H9 (cell line): ENCODE measurements at regions not wholly inside any gene's neighbourhood (a gene's known extent, or its start where the extent isn't known, plus 50 kb on each side); places are given as distances from the start of the nearest gene placed in this dataset.
A peak's percentile ranks its signal among the peaks of the same experiment; 100 is the strongest.

Source experiments
- DNase-seq: peaks from one replicate; pipeline ENCODE4 v3.0.0-alpha.2; 2017
- H2AFZ ChIP-seq: one replicate; pipeline ENCODE4 v1.6.1; 2013; ENCODE audit warnings: mild to moderate bottlenecking, low read length, control low read depth, moderate library complexity
- H2AK5ac ChIP-seq: 2 replicates; pipeline ENCODE4 v1.6.1; 2013; ENCODE audit warnings: low read length, control low read depth, mixed read lengths; ENCODE audit not compliant: insufficient read length
- H2BK120ac ChIP-seq: one replicate; pipeline ENCODE4 v1.6.1; 2013; ENCODE audit warnings: low read depth, mild to moderate bottlenecking, low read length, control low read depth, inconsistent platforms; ENCODE audit not compliant: poor library complexity, severe bottlenecking
- H2BK12ac ChIP-seq: 2 replicates; pipeline ENCODE4 v1.6.1; 2013; ENCODE audit warnings: low read length, control low read depth, mixed read lengths, low read depth; ENCODE audit not compliant: insufficient read length
- H2BK15ac ChIP-seq: 2 replicates; pipeline ENCODE4 v1.6.1; 2013; ENCODE audit warnings: low read depth, low read length, control low read depth
- H2BK20ac ChIP-seq: one replicate; pipeline ENCODE4 v1.6.1; 2013; ENCODE audit warnings: low read depth, mild to moderate bottlenecking, low read length, control low read depth, inconsistent platforms; ENCODE audit not compliant: poor library complexity, severe bottlenecking
- H2BK5ac ChIP-seq: 2 replicates; pipeline ENCODE4 v1.6.1; 2013; ENCODE audit warnings: low read length, control low read depth, mixed read lengths; ENCODE audit not compliant: insufficient read length
- H3K14ac ChIP-seq: 2 replicates; pipeline ENCODE4 v1.6.1; 2013; ENCODE audit warnings: low read length, control low read depth; ENCODE audit not compliant: insufficient read depth
- H3K18ac ChIP-seq: 2 replicates; pipeline ENCODE4 v1.6.1; 2013; ENCODE audit warnings: low read depth, mild to moderate bottlenecking, mixed read lengths, low read length, control low read depth; ENCODE audit not compliant: insufficient read length
- H3K23ac ChIP-seq: 2 replicates; pipeline ENCODE4 v1.6.1; 2013; ENCODE audit warnings: low read length, control low read depth, mixed read lengths, low read depth; ENCODE audit not compliant: insufficient read length
- H3K23me2 ChIP-seq: 2 replicates; pipeline ENCODE4 v1.6.1; 2013; ENCODE audit warnings: low read depth, mild to moderate bottlenecking, mixed read lengths, low read length, control low read depth; ENCODE audit not compliant: insufficient read length, poor library complexity, severe bottlenecking
- H3K27ac ChIP-seq: 2 replicates; pipeline ENCODE4 v1.5.1; 2013; ENCODE audit warnings: low read length, control low read depth, mixed read lengths, low read depth; ENCODE audit not compliant: insufficient read length
- H3K27me3 ChIP-seq: 2 replicates; pipeline ENCODE4 v1.6.1; 2013; ENCODE audit warnings: low read length, control low read depth, inconsistent platforms; ENCODE audit not compliant: insufficient read depth
- H3K4ac ChIP-seq: 2 replicates; pipeline ENCODE4 v1.6.1; 2013; ENCODE audit warnings: low read depth, mild to moderate bottlenecking, control low read depth, inconsistent platforms, low read length, moderate library complexity
- H3K4me1 ChIP-seq: 2 replicates; pipeline ENCODE4 v1.6.1; 2013; ENCODE audit warnings: low read length, control low read depth, inconsistent platforms; ENCODE audit not compliant: insufficient read depth
- H3K4me2 ChIP-seq: 2 replicates; pipeline ENCODE4 v1.6.1; 2013; ENCODE audit warnings: low read length, control low read depth, mixed read lengths; ENCODE audit not compliant: insufficient read length, insufficient read depth
- H3K56ac ChIP-seq: 2 replicates; pipeline ENCODE4 v1.6.1; 2013; ENCODE audit warnings: low read depth, mild to moderate bottlenecking, mixed read lengths, low read length, control low read depth; ENCODE audit not compliant: insufficient read length
- H3K79me1 ChIP-seq: 2 replicates; pipeline ENCODE4 v1.6.1; 2013; ENCODE audit warnings: low read depth, mild to moderate bottlenecking, moderate library complexity, low read length, control low read depth, inconsistent platforms; ENCODE audit not compliant: insufficient read depth, poor library complexity, severe bottlenecking
- H3K79me2 ChIP-seq: 2 replicates; pipeline ENCODE4 v1.6.1; 2013; ENCODE audit warnings: low read length, control low read depth, inconsistent platforms; ENCODE audit not compliant: insufficient read depth
- H3K9ac ChIP-seq: 2 replicates; pipeline ENCODE4 v1.6.1; 2013; ENCODE audit warnings: low read length, control low read depth, mixed read lengths; ENCODE audit not compliant: insufficient read length; ENCODE audit errors: extremely low read depth
- H3K9me3 ChIP-seq: one replicate; pipeline ENCODE4 v1.6.1; 2013; ENCODE audit warnings: low read depth, low read length, inconsistent platforms; ENCODE audit not compliant: control insufficient read depth
- H3T11ph ChIP-seq: one replicate; pipeline ENCODE4 v1.6.1; 2013; ENCODE audit warnings: mild to moderate bottlenecking, low read length, control low read depth, inconsistent platforms
- H4K20me1 ChIP-seq: one replicate; pipeline ENCODE4 v1.6.1; 2013; ENCODE audit not compliant: control insufficient read depth, insufficient read length, insufficient read depth
- H4K5ac ChIP-seq: 2 replicates; pipeline ENCODE4 v1.6.1; 2013; ENCODE audit warnings: low read depth, mild to moderate bottlenecking, mixed read lengths, low read length, control low read depth; ENCODE audit not compliant: insufficient read length
- H4K8ac ChIP-seq: replicated peaks from 2 replicates; pipeline ENCODE4 v1.6.1; 2013; ENCODE audit warnings: low read length, control low read depth, mixed read lengths, low read depth; ENCODE audit not compliant: insufficient read length
- H4K91ac ChIP-seq: 2 replicates; pipeline ENCODE4 v1.6.1; 2013; ENCODE audit warnings: low read depth, mild to moderate bottlenecking, moderate library complexity, mixed read lengths, low read length, control low read depth; ENCODE audit not compliant: insufficient read length
- H3K27ac Mint-ChIP-seq, 3 experiments: 2 replicates in 2 of 3; 3 replicates in 1 of 3; pipeline ENCODE4 v1.8.0; 2020 to 2021; ENCODE audit warnings: mixed read lengths in 3 of 3, mild to moderate bottlenecking in 1 of 3, moderate library complexity in 1 of 3
- H3K27me3 Mint-ChIP-seq: 2 replicates; pipeline ENCODE4 v1.8.0; 2021; ENCODE audit warnings: low read depth, mild to moderate bottlenecking, moderate library complexity, mixed read lengths
- H3K36me3 Mint-ChIP-seq, 3 experiments: 2 replicates in 2 of 3; 3 replicates in 1 of 3; pipeline ENCODE4 v1.8.0; 2020 to 2021; ENCODE audit warnings: low read depth in 3 of 3, mixed read lengths in 3 of 3; ENCODE audit not compliant: insufficient read depth in 1 of 3
- H3K4me1 Mint-ChIP-seq, 2 experiments: 2 replicates each; pipeline ENCODE4 v1.8.0; 2020; ENCODE audit warnings: mixed read lengths in 2 of 2
- H3K4me3 Mint-ChIP-seq, 2 experiments: 2 replicates in 1 of 2; 3 replicates in 1 of 2; pipeline ENCODE4 v1.8.0; 2020 to 2021; ENCODE audit warnings: mild to moderate bottlenecking in 2 of 2, mixed read lengths in 2 of 2, moderate library complexity in 1 of 2
- H3K9me3 Mint-ChIP-seq, 2 experiments: 2 replicates in 1 of 2; 3 replicates in 1 of 2; pipeline ENCODE4 v1.8.0; 2020; ENCODE audit warnings: mild to moderate bottlenecking in 2 of 2, mixed read lengths in 2 of 2, moderate library complexity in 1 of 2
- WGBS: extraction: QIAGEN DNeasy Blood & Tissue Kit; methylation state at CpG from one replicate; pipeline ENCODE4 v1.1.7; 2013; ENCODE audit warnings: missing lambda C conversion rate, low lambda C conversion rate, mixed read lengths; ENCODE audit not compliant: insufficient read length; ENCODE audit errors: extremely low coverage; 5-methylcytosine and 5-hydroxymethylcytosine counted together
- TF ChIP-seq, protein P1 (sequence below): fragments of 200-600 bp; sonication (generic); conservative IDR thresholded peaks from 3 replicates; pipeline ENCODE4 v1.8.0; 2021; ENCODE audit warnings: antibody characterized with exemption, mild to moderate bottlenecking

DNA sequence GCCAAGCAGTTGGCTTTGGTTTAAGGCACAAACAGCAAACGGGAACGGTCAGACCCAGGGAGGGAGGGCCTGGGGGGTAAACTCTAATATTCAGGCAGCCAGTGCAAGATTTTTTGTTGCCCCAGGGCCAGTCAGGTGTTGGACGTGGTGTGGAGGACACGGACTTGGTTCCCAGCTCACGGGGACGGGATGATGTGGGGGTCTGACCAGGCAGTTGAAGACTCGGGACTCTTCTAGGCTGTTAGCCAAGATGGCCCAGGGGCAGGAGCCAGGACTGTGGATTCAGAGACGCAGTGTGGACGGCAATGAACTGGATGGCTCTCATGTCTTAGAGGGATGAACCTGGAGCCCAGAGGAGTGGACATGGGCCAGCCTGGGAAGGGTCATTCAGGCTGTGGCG lies 169.2 kb downstream of the C9orf50 start:
- Histone ChIP-seq H3K4ac (no peak overlapping the region), H3T11ph (no peak overlapping the region), H3K79me2 (no peaks in the 10 kb centered on the region), H3K9me3 (no peaks in the 10 kb centered on the region), H3K23me2 (no peaks in the 10 kb centered on the region), H3K27ac (no peak overlapping the region), H4K5ac (no peak overlapping the region), H2AFZ (no peak overlapping the region), H2BK20ac (no peak overlapping the region), H2BK12ac (no peak overlapping the region), H2BK15ac (no peak overlapping the region), H3K14ac (peak overlapping the region; percentile 53; the same call in 1 of the 2 replicates), H3K79me1 (no peaks in the 10 kb centered on the region), H4K20me1 (no peaks in the 10 kb centered on the region), H3K4me1 (no peaks in the 10 kb centered on the region), H2BK5ac (no peak overlapping the region), H3K27me3 (no peaks in the 10 kb centered on the region), H2AK5ac (no peak overlapping the region), H3K23ac (no peak overlapping the region), H3K56ac (no peak overlapping the region), H3K4me2 (no peak overlapping the region), H4K91ac (no peak overlapping the region), H3K18ac (no peak overlapping the region), H3K9ac (no peak overlapping the region), H2BK120ac (no peak overlapping the region), H4K8ac (no peak overlapping the region)
- no CpG with 5 or more reads among the region's 10 CpGs for WGBS
- TF ChIP-seq, protein P1, sequence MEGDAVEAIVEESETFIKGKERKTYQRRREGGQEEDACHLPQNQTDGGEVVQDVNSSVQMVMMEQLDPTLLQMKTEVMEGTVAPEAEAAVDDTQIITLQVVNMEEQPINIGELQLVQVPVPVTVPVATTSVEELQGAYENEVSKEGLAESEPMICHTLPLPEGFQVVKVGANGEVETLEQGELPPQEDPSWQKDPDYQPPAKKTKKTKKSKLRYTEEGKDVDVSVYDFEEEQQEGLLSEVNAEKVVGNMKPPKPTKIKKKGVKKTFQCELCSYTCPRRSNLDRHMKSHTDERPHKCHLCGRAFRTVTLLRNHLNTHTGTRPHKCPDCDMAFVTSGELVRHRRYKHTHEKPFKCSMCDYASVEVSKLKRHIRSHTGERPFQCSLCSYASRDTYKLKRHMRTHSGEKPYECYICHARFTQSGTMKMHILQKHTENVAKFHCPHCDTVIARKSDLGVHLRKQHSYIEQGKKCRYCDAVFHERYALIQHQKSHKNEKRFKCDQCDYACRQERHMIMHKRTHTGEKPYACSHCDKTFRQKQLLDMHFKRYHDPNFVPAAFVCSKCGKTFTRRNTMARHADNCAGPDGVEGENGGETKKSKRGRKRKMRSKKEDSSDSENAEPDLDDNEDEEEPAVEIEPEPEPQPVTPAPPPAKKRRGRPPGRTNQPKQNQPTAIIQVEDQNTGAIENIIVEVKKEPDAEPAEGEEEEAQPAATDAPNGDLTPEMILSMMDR, result no peak
- H3K4me3 Mint-ChIP-seq, result no peak overlapping the region
- H3K27me3 Mint-ChIP-seq, result peaks cover 42% of the 10 kb centered on the region
- H3K27ac Mint-ChIP-seq, result peak overlapping the region in 1 of 3 experiments; percentile 66; a peak in 2 of 7 replicates
- peaks cover 35 to 36% of the 10 kb centered on the region in 2 experiments for H3K4me1 Mint-ChIP-seq
- no peaks in the 10 kb centered on the region for H3K36me3 Mint-ChIP-seq
- no peaks in the 10 kb centered on the region; a peak in 2 of 5 replicates for H3K9me3 Mint-ChIP-seq
- no peak for DNase-seq
